K562 (cell line): ENCODE measurements at regions not wholly inside any gene's neighbourhood (a gene's known extent, or its start where the extent isn't known, plus 50 kb on each side); places are given as distances from the start of the nearest gene placed in this dataset.

Experiments used
- ATAC-seq: fragments of 200-7000 bp; cut with Tn5 transposase; 3 replicates; pipeline ENCODE4 v1.9.1; 2020; ENCODE audit warnings: moderate library complexity
- BruUV-seq: library from RNA; stranded (reverse); fragments of 400-500 nt; replicated peaks from 2 replicates; lab custom pipeline; 2021; lab: Mats Ljungman, UMichigan
- CTCF ChIA-PET: fragments of 300-600 bp; formaldehyde crosslinking; extraction: SDS; loops from one replicate; lab custom pipeline; 2021; ENCODE audit warnings: low intra/inter-chr PET ratio; lab: Yijun Ruan, JAX
- POLR2A ChIA-PET: fragments of 300-600, 350-650 bp; sonication (Branson Sonifier 250); formaldehyde crosslinking; extraction: SDS; loops from one replicate; lab custom pipeline; 2021; ENCODE audit warnings: antibody characterized with exemption, inconsistent platforms; lab: Yijun Ruan, JAX
- DNase-seq, 4 experiments: peaks; one replicate each; pipeline versions ENCODE4 v3.0.0 to v3.0.0-alpha.2; 2011 to 2018; ENCODE audit warnings: low spot score in 3 of 4, mixed read lengths in 3 of 4; ENCODE audit errors: extremely low read depth in 1 of 4
- FAIRE-seq: peaks from 2 replicates; lab custom pipeline; 2011; peaks lifted over from hg19 to GRCh38; lab: Jason Lieb, UNC
- H2AFZ ChIP-seq: 2 replicates; pipeline ENCODE4 v1.6.0; 2011; ENCODE audit warnings: low read depth, low read length, control low read depth, inconsistent platforms
- H3K27ac ChIP-seq: fragments of 200-600 bp; 3 replicates; pipeline ENCODE4 v1.8.0; 2011; ENCODE audit warnings: low read depth, mild to moderate bottlenecking, control low read depth, inconsistent platforms, low read length, moderate library complexity, mixed read lengths; ENCODE audit errors: extremely low read depth
- H3K27me3 ChIP-seq, 2 experiments: fragments of 300-600 bp in 1 of 2; 2 replicates in 1 of 2; 3 replicates in 1 of 2; pipeline versions ENCODE4 v1.6.0 to v1.8.0; 2011; ENCODE audit warnings: inconsistent platforms in 2 of 2, low read length in 2 of 2, mild to moderate bottlenecking in 1 of 2, mixed read lengths in 1 of 2, moderate library complexity in 1 of 2; ENCODE audit not compliant: control insufficient read depth in 2 of 2, insufficient read depth in 2 of 2
- H3K36me3 ChIP-seq: fragments of 300-600 bp; 3 replicates; pipeline ENCODE4 v1.8.0; 2011; ENCODE audit warnings: mild to moderate bottlenecking, low read length, inconsistent platforms; ENCODE audit not compliant: control insufficient read depth, insufficient read depth
- H3K4me1 ChIP-seq, 2 experiments: fragments of 200-600 bp in 1 of 2; replicated peaks in 1 of 2; 2 replicates in 1 of 2; 3 replicates in 1 of 2; pipeline versions ENCODE4 v1.5.1 to v1.8.0; 2011; ENCODE audit warnings: inconsistent platforms in 2 of 2, low read length in 2 of 2, mild to moderate bottlenecking in 1 of 2, mixed read lengths in 1 of 2, moderate library complexity in 1 of 2; ENCODE audit not compliant: control insufficient read depth in 2 of 2, insufficient read depth in 2 of 2
- H3K4me2 ChIP-seq: 2 replicates; pipeline ENCODE4 v1.6.1; 2011; ENCODE audit warnings: low read length, control low read depth, inconsistent platforms, mixed read lengths; ENCODE audit not compliant: insufficient read depth
- H3K4me3 ChIP-seq: fragments of 200-600 bp; sonication (generic), shearing (Covaris generic); 2 replicates; pipeline ENCODE4 v1.5.1; 2016; ENCODE audit warnings: control low read depth, inconsistent platforms
- H3K79me2 ChIP-seq: fragments of 200-600 bp; 3 replicates; pipeline ENCODE4 v1.8.0; 2011; ENCODE audit warnings: low read length, inconsistent platforms; ENCODE audit not compliant: control insufficient read depth, insufficient read depth
- H3K9ac ChIP-seq, 2 experiments: 2 replicates each; pipeline versions ENCODE4 v1.6.0 to v1.6.1; 2011; ENCODE audit warnings: low read depth in 2 of 2, low read length in 2 of 2, control low read depth in 1 of 2, inconsistent platforms in 1 of 2, mild to moderate bottlenecking in 1 of 2, mixed read lengths in 1 of 2; ENCODE audit not compliant: insufficient read depth in 1 of 2
- H3K9me1 ChIP-seq: one replicate; pipeline ENCODE4 v1.6.0; 2011; ENCODE audit warnings: inconsistent platforms, mild to moderate bottlenecking, low read length, moderate library complexity; ENCODE audit not compliant: control insufficient read depth, insufficient read depth
- H3K9me3 ChIP-seq: replicated peaks from 2 replicates; pipeline ENCODE4 v1.5.1; 2011; ENCODE audit warnings: low read depth, low read length, inconsistent platforms; ENCODE audit not compliant: control insufficient read depth, insufficient read depth
- H4K20me1 ChIP-seq: replicated peaks from 2 replicates; pipeline ENCODE4 v1.6.1; 2011; ENCODE audit warnings: low read length, inconsistent platforms, mixed read lengths; ENCODE audit not compliant: control insufficient read depth, insufficient read depth
- CREM ChIP-seq: IDR thresholded peaks from 2 replicates; pipeline ENCODE4 v1.6.1; 2014; ENCODE audit warnings: antibody characterized with exemption, low read depth
- RBM14 ChIP-seq: fragments of 200-400 bp; formaldehyde crosslinking; IDR thresholded peaks from 2 replicates; pipeline ENCODE4 v1.6.1; 2018; ENCODE audit warnings: low read depth, mild to moderate bottlenecking, low read length, moderate library complexity, borderline replicate concordance; ENCODE audit not compliant: insufficient read depth
- RBM39 ChIP-seq: fragments of 200-400 bp; formaldehyde crosslinking; optimal IDR thresholded peaks from 2 replicates; pipeline ENCODE3; 2018; ENCODE audit warnings: low read depth, low read length
- UBTF ChIP-seq, 2 experiments: IDR thresholded peaks; 2 replicates each; pipeline ENCODE4 v1.6.1; 2012; ENCODE audit warnings: improper control_type of control experiment in 2 of 2, low read depth in 2 of 2, low read length in 2 of 2, borderline replicate concordance in 1 of 2
- USF2 ChIP-seq: sonication (generic); formaldehyde crosslinking; IDR thresholded peaks from 2 replicates; pipeline ENCODE4 v1.5.0; 2020; ENCODE audit warnings: missing genetic modification reagents
- ZC3H8 ChIP-seq: fragments of 450-650 bp; IDR thresholded peaks from 2 replicates; pipeline ENCODE4 v1.6.1; 2017
- ZKSCAN3 ChIP-seq: fragments of 250-450 bp; sonication (Bioruptor Pico); IDR thresholded peaks from 2 replicates; pipeline ENCODE4 v1.4.0; 2020
- WGBS: fragments of 100-300 bp; shearing (Covaris generic); methylation state at CpG from one replicate; pipeline ENCODE4 v1.1.6; 2016; ENCODE audit warnings: low coverage, mixed read lengths; ENCODE audit not compliant: insufficient coverage; ENCODE audit errors: missing lambda C conversion rate; 5-methylcytosine and 5-hydroxymethylcytosine counted together
- in situ Hi-C: fragments of 300-500 bp; cut with MboI; formaldehyde crosslinking; loops from 4 replicates; pipeline ENCODE4 v1.15.0; 2018; ENCODE audit warnings: inconsistent platforms, mixed read lengths
- intact Hi-C: fragments of 100-400 bp; cut with micrococcal nuclease; formaldehyde crosslinking; loops from 2 replicates; pipeline ENCODE4 v1.14.2; 2022

GRCh38 chr5:112087222-112087621, 330.2 kb upstream of the NREP start:
- Histone ChIP-seq H3K4me1 (no peaks in the 10 kb centered on the region), H2AFZ (no peak overlapping the region), H3K27me3 (no peaks in the 10 kb centered on the region), H3K27ac (no peak overlapping the region), H3K9me1 (no peaks in the 10 kb centered on the region), H3K4me2 (no peak overlapping the region), H3K36me3 (no peaks in the 10 kb centered on the region), H4K20me1 (no peaks in the 10 kb centered on the region), H3K79me2 (no peaks in the 10 kb centered on the region), H3K4me3 (no peak overlapping the region)
- FAIRE-seq: no peak
- BruUV-seq: no TSS peak
- POLR2A ChIA-PET: no interaction called here
- intact Hi-C loops: no loop called here
- ATAC-seq: no peak
- no peak for DNase-seq
- 3% methylated on average over 2 of the region's 2 CpGs for WGBS
- TF ChIP-seq UBTF (IDR thresholded peaks at IDR 0.05; ENCODE audit: borderline replicate concordance in 1 of 2, low read depth in 2 of 2, low read length in 2 of 2) (no peak), ZC3H8 (no peak), USF2 (CRISPR knock-in tag) (no peak), RBM14 (no peak), CREM (no peak), RBM39 (no peak), ZKSCAN3 (CRISPR knock-in tag) (no peak)
- TF ChIP-seq, all 486 proteins: peak for 0
- CTCF ChIA-PET: no interaction called here
- Histone ChIP-seq H3K9ac (no peak overlapping the region), H3K9me3 (no peaks in the 10 kb centered on the region)
- in situ Hi-C loops: no loop called here
